NCI-H2196 treated with DMSO at 0.1 percent for 48 hours (cell line): ENCODE measurements at regions not wholly inside any gene's neighbourhood (a gene's known extent, or its start where the extent isn't known, plus 50 kb on each side); places are given as distances from the start of the nearest gene placed in this dataset.

Experiments used
- DNase-seq: peaks from one replicate; lab custom pipeline; 2025; ENCODE audit not compliant: unreplicated experiment; lab: John Stamatoyannopoulos, UW

- no peak for DNase-seq
Measured at GRCh38 chr18:38010971-38011857, 445.6 kb upstream of the CELF4 start.

GRCh38 chr18:38010037-38010436, 444.4 kb upstream of the CELF4 start:
- no peak for DNase-seq

GRCh38 chr18:38009320-38009719, 443.7 kb upstream of the CELF4 start:
- DNase-seq = no peak

- no peak for DNase-seq
Measured at GRCh38 chr18:38007676-38008330, 442.2 kb upstream of the CELF4 start.

GRCh38 chr18:38007026-38007425, 441.4 kb upstream of the CELF4 start:
- DNase-seq = no peak

- no peak for DNase-seq
Measured at GRCh38 chr18:38006541-38006940, 440.9 kb upstream of the CELF4 start.

- no peak for DNase-seq
Measured at GRCh38 chr18:37997695-37998094, 432.1 kb upstream of the CELF4 start.

DNA sequence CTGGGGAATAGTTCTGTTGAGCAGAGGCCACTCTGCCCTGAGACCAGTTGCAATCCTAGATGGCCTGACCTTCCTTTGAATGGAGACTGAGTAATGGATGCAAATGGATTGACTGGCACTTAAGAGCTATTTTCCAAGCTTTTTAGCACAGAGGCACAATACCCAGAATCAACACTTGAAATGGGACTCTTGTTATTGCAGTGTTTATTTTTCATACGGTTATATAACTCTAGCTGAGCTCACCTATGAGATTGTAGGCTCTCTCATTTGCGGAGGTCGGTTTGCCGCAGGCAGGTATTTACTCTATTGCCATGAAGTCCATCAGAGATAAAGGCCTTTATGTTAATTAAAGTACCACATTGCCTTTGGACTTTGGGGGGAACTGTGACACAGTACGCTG, 422.3 kb upstream of the CELF4 start:
- no peak for DNase-seq

GRCh38 chr18:37986665-37987064, 421.1 kb upstream of the CELF4 start:
- no peak for DNase-seq

- no peak for DNase-seq
Measured at GRCh38 chr18:37985126-37985525, 419.5 kb upstream of the CELF4 start.

- no peak for DNase-seq
Measured at GRCh38 chr18:37980556-37980955, 415.0 kb upstream of the CELF4 start.

DNA sequence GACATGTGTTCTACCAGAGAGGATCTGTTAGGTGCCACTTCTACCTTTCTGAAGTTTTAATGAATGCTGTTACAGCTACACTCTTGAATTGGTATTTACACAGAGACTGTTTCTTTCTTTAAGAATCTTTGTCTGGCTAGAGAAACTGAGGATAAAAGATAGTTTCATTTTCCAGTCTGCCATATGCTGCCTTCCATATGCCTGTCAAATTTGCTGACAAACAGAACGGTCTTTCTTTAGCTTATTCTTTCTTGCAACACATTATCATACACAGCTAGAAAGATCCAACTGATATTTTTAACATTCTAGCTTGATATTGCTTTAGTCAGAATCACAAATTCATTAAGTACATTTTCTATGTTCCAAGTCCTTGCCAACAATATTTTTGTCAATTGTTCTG, 409.8 kb upstream of the CELF4 start:
- no peak for DNase-seq

- DNase-seq = no peak
Measured at GRCh38 chr18:37967261-37967660, 401.7 kb upstream of the CELF4 start.

DNA sequence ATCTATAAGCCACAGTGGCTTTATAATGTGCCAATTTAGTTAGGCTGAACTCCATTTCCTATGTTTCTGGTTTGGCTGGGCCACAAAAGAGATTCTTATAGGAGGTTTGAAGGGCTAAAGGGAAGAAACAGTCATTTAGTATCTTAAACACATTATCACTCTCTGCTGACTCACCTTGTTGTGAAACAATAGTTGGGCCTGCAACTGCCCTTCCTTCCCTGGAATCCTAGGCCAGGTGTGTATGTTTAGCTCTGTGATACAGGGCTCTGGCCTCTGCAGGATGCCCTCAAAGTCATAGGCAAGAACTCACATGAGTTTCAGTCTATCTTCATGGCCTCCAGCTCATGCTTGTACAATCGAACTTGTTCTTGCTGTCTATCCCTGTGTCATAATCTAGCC, 400.0 kb upstream of the CELF4 start:
- DNase-seq = no peak

DNA sequence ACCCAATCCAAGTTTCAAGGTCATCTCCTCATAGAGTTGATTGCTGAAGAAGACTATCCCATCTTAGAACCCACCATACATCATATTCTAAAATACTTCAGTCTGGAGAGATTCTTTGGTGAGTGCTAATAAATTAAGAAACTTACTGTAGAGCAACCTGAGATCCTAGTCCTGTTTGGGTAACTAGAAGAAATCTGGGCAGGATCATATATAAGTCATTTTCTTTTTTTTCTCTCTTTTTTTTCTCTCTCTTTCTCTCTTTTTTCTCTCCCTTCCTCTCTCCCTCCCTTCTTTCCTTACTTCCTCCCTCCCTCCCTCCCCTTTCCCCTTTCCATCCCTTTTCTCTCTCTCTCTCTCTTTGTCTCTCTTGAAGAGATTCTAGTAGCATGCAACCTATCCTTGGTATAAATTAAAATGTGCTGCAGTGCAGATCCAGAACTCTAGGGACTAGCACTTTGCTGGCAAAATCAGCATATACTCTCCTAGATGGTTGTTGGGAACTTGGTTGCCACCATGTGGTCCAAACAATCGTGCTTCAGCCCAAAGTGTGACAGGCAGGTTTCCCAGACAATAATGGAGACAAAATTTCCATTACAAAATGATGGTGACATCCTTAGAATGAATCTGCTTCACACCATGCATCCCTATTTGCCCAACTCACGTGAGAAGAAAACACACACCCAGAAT, 399.4 kb upstream of the CELF4 start:
- DNase-seq = no peak

GRCh38 chr18:37963837-37964236, 398.2 kb upstream of the CELF4 start:
- no peak for DNase-seq

DNA sequence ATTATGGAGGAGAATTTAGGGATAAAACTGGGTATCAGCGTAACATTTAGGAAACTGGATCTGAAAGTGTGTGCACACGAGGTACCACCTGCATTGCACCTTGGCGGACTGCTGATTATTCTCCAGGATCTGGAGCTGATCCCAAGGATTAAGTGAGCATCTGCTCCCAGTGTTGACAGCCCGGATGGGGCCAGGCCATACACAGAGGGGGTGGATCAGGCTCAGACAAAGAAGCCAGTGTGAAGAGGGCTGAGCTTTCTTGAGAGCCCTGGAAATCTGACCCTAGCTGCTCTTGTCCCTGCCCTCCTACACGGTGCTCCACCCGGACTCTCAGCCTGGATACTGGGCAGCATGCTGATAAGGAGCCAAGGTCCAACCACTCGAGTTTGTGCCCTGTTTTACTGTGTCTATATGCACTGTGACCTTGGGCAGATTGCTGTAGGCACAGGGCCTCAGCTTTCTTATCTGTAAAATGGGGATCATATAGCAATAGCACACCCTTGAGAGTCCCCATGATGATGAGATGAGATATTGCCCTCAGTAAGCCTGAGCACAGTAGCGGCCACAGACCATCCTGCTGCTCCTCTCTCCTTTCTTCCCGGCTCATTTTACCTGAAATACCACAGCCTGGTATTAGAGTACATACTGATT, 396.8 kb upstream of the CELF4 start:
- no peak for DNase-seq

- no peak for DNase-seq
Measured at GRCh38 chr18:37958499-37958898, 392.9 kb upstream of the CELF4 start.

DNA sequence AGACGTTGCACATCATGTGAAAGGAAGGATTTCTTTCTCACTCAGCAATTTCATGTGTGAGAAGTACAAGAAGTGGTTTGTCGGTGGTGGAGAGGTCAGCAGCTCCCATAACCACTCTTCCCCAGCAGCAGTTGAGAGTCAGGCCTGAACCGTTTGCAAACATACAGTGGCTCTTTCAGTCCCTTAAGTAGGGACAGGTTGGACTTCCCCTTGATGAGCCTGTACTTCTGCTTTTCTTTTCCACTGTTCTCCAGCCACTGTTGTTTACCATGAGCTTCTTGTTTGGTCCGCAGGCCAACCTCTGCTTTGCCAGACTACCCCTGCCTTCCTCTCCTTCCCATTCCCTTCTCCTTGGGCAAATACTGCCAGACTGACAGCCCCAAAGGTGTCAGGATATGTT, 391.3 kb upstream of the CELF4 start:
- DNase-seq = no peak

DNA sequence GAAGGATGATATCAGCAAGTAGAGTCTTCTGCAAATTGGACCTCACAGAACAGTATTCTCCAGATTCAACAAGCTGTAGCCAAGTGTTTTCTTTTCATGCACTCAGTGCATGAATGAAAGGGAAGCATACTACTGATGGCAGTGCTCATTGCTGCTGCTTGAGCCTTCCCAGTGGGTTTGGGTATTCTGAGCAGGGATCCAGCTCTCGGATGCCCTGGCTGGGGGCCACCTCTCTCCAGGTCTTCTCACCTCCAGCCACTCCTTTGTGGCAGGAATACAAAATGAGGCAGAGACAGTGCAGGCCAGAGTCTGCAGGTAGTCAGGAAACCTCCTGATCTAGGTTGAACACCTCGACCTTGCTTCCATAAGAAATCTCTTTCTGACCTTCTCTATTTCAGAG, 390.4 kb upstream of the CELF4 start:
- no peak for DNase-seq

DNA sequence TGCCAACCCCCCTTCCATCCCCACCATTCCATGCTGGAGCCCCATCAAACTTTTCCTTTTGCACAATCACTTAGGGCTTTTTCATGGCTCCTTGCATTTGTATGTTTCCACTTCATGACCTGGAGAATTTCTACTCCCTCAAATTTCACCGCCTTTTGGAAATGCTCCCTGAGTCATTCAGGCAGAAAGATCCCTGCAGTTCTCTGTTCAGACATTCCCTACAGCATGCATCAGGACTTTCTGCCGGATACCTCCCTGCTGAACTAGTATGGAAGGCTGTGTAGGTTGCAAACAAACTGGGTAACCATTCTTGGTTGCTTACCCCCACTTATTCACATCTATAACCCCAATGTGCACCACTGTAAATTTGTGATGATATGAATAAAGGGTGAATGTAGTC, 389.6 kb upstream of the CELF4 start:
- DNase-seq = no peak

DNA sequence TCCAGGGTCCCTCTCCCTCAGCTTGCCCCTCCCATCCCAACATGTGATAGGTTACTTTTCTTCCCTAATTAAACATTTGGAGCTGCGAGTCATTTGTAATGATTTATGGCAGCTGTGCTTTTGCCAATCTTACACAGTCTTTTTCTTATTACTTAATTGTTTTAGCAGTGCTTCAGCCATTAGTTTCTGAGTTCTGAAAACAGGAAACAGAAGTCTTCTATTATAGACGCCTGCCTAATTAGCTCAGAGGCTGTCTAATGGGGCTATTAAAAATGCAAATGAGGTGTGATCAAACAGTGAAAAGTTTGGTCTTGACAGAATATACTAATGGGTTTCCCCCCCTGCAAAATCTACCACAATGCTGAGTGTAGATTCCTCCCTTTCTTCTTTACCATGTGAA, 388.3 kb upstream of the CELF4 start:
- no peak for DNase-seq
